ENCODE measurements at regions not wholly inside any gene's neighbourhood (a gene's known extent, or its start where the extent isn't known, plus 50 kb on each side); places are given as distances from the start of the nearest gene placed in this dataset.

- H3K36me3 ChIP-seq (ENCODE audit: control insufficient read depth in 2 of 2, insufficient read depth in 1 of 2, low read length in 2 of 2) = no peaks in the 10 kb centered on the region
- CTCF ChIA-PET = interaction anchor here (0.6 to 1.4 kb wide), 2 partner anchors 166 to 168 kb away, joined by 3 to 6 read pairs; no protein-coding TSS in a partner anchor
- H3K9me3 ChIP-seq (ENCODE audit: control insufficient read depth, insufficient read depth, low read depth, low read length) = no peaks in the 10 kb centered on the region
- TF ChIP-seq ZNF596 (tag by site-specific recombination; IDR thresholded peaks at IDR 0.05) = no peak
- no peak for TF ChIP-seq MZF1 (tag by site-specific recombination; IDR thresholded peaks at IDR 0.05; ENCODE audit: borderline replicate concordance)
- TF ChIP-seq ZNF266 (tag by site-specific recombination; IDR thresholded peaks at IDR 0.05; ENCODE audit: low read depth) = no peak
- no peak for TF ChIP-seq ZNF704 (tag by site-specific recombination; IDR thresholded peaks at IDR 0.05)
- no peak for TF ChIP-seq EGR2 (tag by site-specific recombination; IDR thresholded peaks at IDR 0.05; ENCODE audit: low read depth)
- no peak for TF ChIP-seq IKZF3 (tag by site-specific recombination; IDR thresholded peaks at IDR 0.05)
- no peak for TF ChIP-seq ZNF18 (tag by site-specific recombination; IDR thresholded peaks at IDR 0.05)
- TF ChIP-seq ZFP41 (tag by site-specific recombination; IDR thresholded peaks at IDR 0.05; ENCODE audit: borderline replicate concordance) = no peak
- no peak for TF ChIP-seq GLIS1 (tag by site-specific recombination; IDR thresholded peaks at IDR 0.05)
- no peak for TF ChIP-seq ZNF660 (tag by site-specific recombination; IDR thresholded peaks at IDR 0.05)
- POLR2A ChIA-PET = interaction anchor here (1.3 kb wide), 1 partner anchor 329 kb away, joined by 3 read pairs; the partner anchor contains the start of gene GADD45G
- H3K4me3 ChIP-seq (ENCODE audit: low read depth, low read length) = no peak overlapping the region
- no peak overlapping the region for H3K27ac ChIP-seq (ENCODE audit: extremely low read depth, low read depth, low read length)
- no peaks in the 10 kb centered on the region for H3K4me1 ChIP-seq (ENCODE audit: control insufficient read depth, insufficient read depth, low read length)
These were observed 328.8 kb downstream of the GADD45G start for GRCh38 chr9:89933578-89933977.

- CTCF ChIA-PET = interaction anchor here (0.7 kb wide), 1 partner anchor 164 kb away, joined by 4 read pairs; no protein-coding TSS in a partner anchor
- TF ChIP-seq ZSCAN30 (tag by site-specific recombination; IDR thresholded peaks at IDR 0.05) = no peak
- TF ChIP-seq ZNF610 (tag by site-specific recombination; IDR thresholded peaks at IDR 0.05; ENCODE audit: borderline replicate concordance) = no peak
- TF ChIP-seq KLF17 (tag by site-specific recombination; IDR thresholded peaks at IDR 0.05) = no peak
- no peak for TF ChIP-seq KLF9 (tag by site-specific recombination; IDR thresholded peaks at IDR 0.05; ENCODE audit: low read depth)
- no peak for TF ChIP-seq ZNF341 (tag by site-specific recombination; IDR thresholded peaks at IDR 0.05; ENCODE audit: low read depth)
- TF ChIP-seq ZBTB49 (tag by site-specific recombination; IDR thresholded peaks at IDR 0.05; ENCODE audit: low read depth) = no peak
- no peak for TF ChIP-seq ZNF623 (tag by site-specific recombination; IDR thresholded peaks at IDR 0.05)
- no peak for TF ChIP-seq ZNF26 (tag by site-specific recombination; IDR thresholded peaks at IDR 0.05)
- no peak for TF ChIP-seq ZNF580 (tag by site-specific recombination; IDR thresholded peaks at IDR 0.05)
- no peak for TF ChIP-seq ZNF555 (tag by site-specific recombination; conservative IDR thresholded peaks at IDR 0.05)
- TF ChIP-seq MYNN (tag by site-specific recombination; IDR thresholded peaks at IDR 0.05; ENCODE audit: borderline replicate concordance) = no peak
- TF ChIP-seq OSR2 (tag by site-specific recombination; IDR thresholded peaks at IDR 0.05) = no peak
- TF ChIP-seq ZNF76 (tag by site-specific recombination; IDR thresholded peaks at IDR 0.05; ENCODE audit: borderline replicate concordance, low read depth) = no peak
- TF ChIP-seq KLF1 (tag by site-specific recombination; IDR thresholded peaks at IDR 0.05) = no peak
- POLR2A ChIA-PET = no interaction called here
- H3K4me1 ChIP-seq (ENCODE audit: control insufficient read depth, insufficient read depth, low read length) = no peaks in the 10 kb centered on the region
- no peaks in the 10 kb centered on the region for H3K36me3 ChIP-seq (ENCODE audit: control insufficient read depth in 2 of 2, insufficient read depth in 1 of 2, low read length in 2 of 2)
- H3K9me3 ChIP-seq (ENCODE audit: control insufficient read depth, insufficient read depth, low read depth, low read length) = no peaks in the 10 kb centered on the region
- H3K27ac ChIP-seq (ENCODE audit: extremely low read depth, low read depth, low read length) = no peak overlapping the region
- H3K4me3 ChIP-seq (ENCODE audit: low read depth, low read length) = no peak overlapping the region
These were observed 330.3 kb downstream of the GADD45G start for GRCh38 chr9:89935115-89935514.
